K562 (cell line): ENCODE measurements at regions not wholly inside any gene's neighbourhood (a gene's known extent, or its start where the extent isn't known, plus 50 kb on each side); places are given as distances from the start of the nearest gene placed in this dataset.

Experiments
- MITF ChIP-seq: IDR thresholded peaks from 2 replicates; pipeline ENCODE4 v1.6.1; 2014; ENCODE audit warnings: antibody characterized with exemption
- REST ChIP-seq, 2 experiments: fragments of 450-650 bp; formaldehyde crosslinking in 1 of 2; IDR thresholded peaks; 2 replicates each; pipeline versions ENCODE4 v1.4.0 to v1.6.1; 2014 to 2020; ENCODE audit warnings: mild to moderate bottlenecking in 2 of 2, borderline replicate concordance in 1 of 2, low read depth in 1 of 2

- TF ChIP-seq MITF (no peak), REST (IDR thresholded peaks at IDR 0.05; ENCODE audit: borderline replicate concordance) (no peak), REST (CRISPR knock-in tag; IDR thresholded peaks at IDR 0.05; ENCODE audit: low read depth) (no peak)
- TF ChIP-seq, all 486 proteins: peak for 0
Measured at GRCh38 chr5:108653201-108653600, 94.5 kb upstream of the FER start (continued).
